T-helper 17 cell (primary cell): ENCODE measurements at regions not wholly inside any gene's neighbourhood (a gene's known extent, or its start where the extent isn't known, plus 50 kb on each side); places are given as distances from the start of the nearest gene placed in this dataset.

ENCODE experiments used
- ATAC-seq: fragments of 150-1000 bp; cut with Tn5 transposase; 2 replicates; pipeline ENCODE4 v1.10.0; 2021; ENCODE audit warnings: mild to moderate bottlenecking, moderate library complexity
- DNase-seq, 3 donors: peaks; one replicate each; pipeline versions ENCODE4 v3.0.0 to v3.0.0-alpha.2; 2020 to 2021
- H3K9me3 ChIP-seq: one replicate; pipeline ENCODE4 v1.7.0; 2013; ENCODE audit warnings: low read length, mild to moderate bottlenecking; ENCODE audit not compliant: control insufficient read depth, poor library complexity, severe bottlenecking
- H3K27ac Mint-ChIP-seq: one replicate; pipeline ENCODE4 v1.8.0; 2022; ENCODE audit warnings: mild to moderate bottlenecking, moderate library complexity, mixed read lengths
- H3K27me3 Mint-ChIP-seq: one replicate; pipeline ENCODE4 v1.8.0; 2022; ENCODE audit warnings: mixed read lengths
- H3K36me3 Mint-ChIP-seq: one replicate; pipeline ENCODE4 v1.8.0; 2022; ENCODE audit warnings: low read depth, mixed read lengths
- H3K4me1 Mint-ChIP-seq: one replicate; pipeline ENCODE4 v1.8.0; 2022; ENCODE audit warnings: mild to moderate bottlenecking, mixed read lengths
- H3K4me3 Mint-ChIP-seq: one replicate; pipeline ENCODE4 v1.8.0; 2022; ENCODE audit warnings: mild to moderate bottlenecking, moderate library complexity, mixed read lengths

GRCh38 chr6:27092316-27092692 is 155.2 kb upstream of the PRSS16 start:
- Mint-ChIP-seq H3K4me3 (peak overlapping the region; percentile 60), H3K36me3 (peaks cover 4% of the 10 kb centered on the region), H3K4me1 (peaks cover 14% of the 10 kb centered on the region), H3K27ac (no peak overlapping the region), H3K27me3 (peaks cover 72% of the 10 kb centered on the region)
- H3K9me3 ChIP-seq = peaks cover 6% of the 10 kb centered on the region
- DNase-seq (no peak), ATAC-seq (no peak)

- Mint-ChIP-seq H3K27me3 (peaks cover 62% of the 10 kb centered on the region), H3K4me1 (peaks cover 14% of the 10 kb centered on the region), H3K27ac (no peak overlapping the region), H3K36me3 (peaks cover 4% of the 10 kb centered on the region), H3K4me3 (no peak overlapping the region)
- H3K9me3 ChIP-seq = peaks cover 6% of the 10 kb centered on the region
- no peak for DNase-seq
- ATAC-seq = no peak
These were observed 151.6 kb upstream of the PRSS16 start for GRCh38 chr6:27095914-27096313.

GRCh38 chr6:27096834-27097511 is 150.5 kb upstream of the PRSS16 start:
- Mint-ChIP-seq H3K36me3 (peaks cover 4% of the 10 kb centered on the region), H3K27ac (no peak overlapping the region), H3K27me3 (peaks cover 58% of the 10 kb centered on the region), H3K4me3 (peak overlapping the region; percentile 78), H3K4me1 (peaks cover 11% of the 10 kb centered on the region)
- ATAC-seq (no peak), DNase-seq (no peak)
- H3K9me3 ChIP-seq = peaks cover 6% of the 10 kb centered on the region

GRCh38 chr6:27098956-27099355 is 148.5 kb upstream of the PRSS16 start:
- peaks cover 54% of the 10 kb centered on the region for H3K27me3 Mint-ChIP-seq

GRCh38 chr6:27100921-27101320 is 146.6 kb upstream of the PRSS16 start:
- ATAC-seq = no peak
- peaks cover 2% of the 10 kb centered on the region for H3K9me3 ChIP-seq

More at GRCh38 chr6:27098956-27099355, 148.5 kb upstream of the PRSS16 start:
- no peak overlapping the region for H3K27ac Mint-ChIP-seq
- ATAC-seq = no peak
- H3K4me1 Mint-ChIP-seq = peaks cover 9% of the 10 kb centered on the region
- no peak for DNase-seq
- peaks cover 4% of the 10 kb centered on the region for H3K36me3 Mint-ChIP-seq
- peaks cover 6% of the 10 kb centered on the region for H3K9me3 ChIP-seq
- H3K4me3 Mint-ChIP-seq = no peak overlapping the region

GRCh38 chr6:27101824-27102223 is 145.7 kb upstream of the PRSS16 start:
- H3K27ac Mint-ChIP-seq = no peak overlapping the region
- no peaks in the 10 kb centered on the region for H3K9me3 ChIP-seq
- DNase-seq (no peak), ATAC-seq (no peak)
- H3K4me3 Mint-ChIP-seq = no peak overlapping the region
- H3K36me3 Mint-ChIP-seq = peaks cover 2% of the 10 kb centered on the region
- peaks cover 4% of the 10 kb centered on the region for H3K4me1 Mint-ChIP-seq
- peaks cover 49% of the 10 kb centered on the region for H3K27me3 Mint-ChIP-seq

More at GRCh38 chr6:27100921-27101320, 146.6 kb upstream of the PRSS16 start:
- no peak for DNase-seq
- Mint-ChIP-seq H3K36me3 (peaks cover 2% of the 10 kb centered on the region), H3K4me1 (peaks cover 9% of the 10 kb centered on the region), H3K4me3 (no peak overlapping the region), H3K27ac (no peak overlapping the region), H3K27me3 (peaks cover 52% of the 10 kb centered on the region)

- peaks cover 59% of the 10 kb centered on the region for H3K27me3 Mint-ChIP-seq
- H3K36me3 Mint-ChIP-seq = no peaks in the 10 kb centered on the region
- no peak for DNase-seq
- ATAC-seq = no peak
- H3K4me3 Mint-ChIP-seq = no peak overlapping the region
- no peak overlapping the region for H3K27ac Mint-ChIP-seq
- no peaks in the 10 kb centered on the region for H3K4me1 Mint-ChIP-seq
- H3K9me3 ChIP-seq = no peaks in the 10 kb centered on the region
These were observed 141.1 kb upstream of the PRSS16 start for GRCh38 chr6:27106382-27106781.

GRCh38 chr6:27111743-27112142 is 135.8 kb upstream of the PRSS16 start:
- DNase-seq (no peak), ATAC-seq (no peak)
- H3K9me3 ChIP-seq = no peaks in the 10 kb centered on the region
- Mint-ChIP-seq H3K36me3 (peaks cover 5% of the 10 kb centered on the region), H3K4me3 (no peak overlapping the region), H3K4me1 (peaks cover 2% of the 10 kb centered on the region), H3K27ac (no peak overlapping the region), H3K27me3 (peaks cover 48% of the 10 kb centered on the region)

- H3K9me3 ChIP-seq = no peaks in the 10 kb centered on the region
- peaks cover 2% of the 10 kb centered on the region for H3K4me1 Mint-ChIP-seq
- ATAC-seq (no peak), DNase-seq (no peak)
- peaks cover 5% of the 10 kb centered on the region for H3K36me3 Mint-ChIP-seq
- H3K27ac Mint-ChIP-seq = no peak overlapping the region
- peaks cover 41% of the 10 kb centered on the region for H3K27me3 Mint-ChIP-seq
- no peak overlapping the region for H3K4me3 Mint-ChIP-seq
These were observed 134.5 kb upstream of the PRSS16 start for GRCh38 chr6:27112974-27113373.

GRCh38 chr6:27119329-27119728 is 128.2 kb upstream of the PRSS16 start:
- Mint-ChIP-seq H3K36me3 (peaks cover 2% of the 10 kb centered on the region), H3K4me1 (peaks cover 10% of the 10 kb centered on the region), H3K27me3 (peaks cover 6% of the 10 kb centered on the region), H3K4me3 (no peak overlapping the region), H3K27ac (no peak overlapping the region)
- no peak for DNase-seq
- ATAC-seq = no peak
- H3K9me3 ChIP-seq = no peaks in the 10 kb centered on the region

GRCh38 chr6:27119761-27120160 is 127.7 kb upstream of the PRSS16 start:
- no peak overlapping the region for H3K4me3 Mint-ChIP-seq
- DNase-seq (no peak), ATAC-seq (no peak)
- H3K27me3 Mint-ChIP-seq = peaks cover 2% of the 10 kb centered on the region
- peaks cover under 1% of the 10 kb centered on the region for H3K36me3 Mint-ChIP-seq
- H3K27ac Mint-ChIP-seq = no peak overlapping the region
- H3K9me3 ChIP-seq = no peaks in the 10 kb centered on the region
- H3K4me1 Mint-ChIP-seq = peaks cover 9% of the 10 kb centered on the region

- Mint-ChIP-seq H3K27me3 (no peaks in the 10 kb centered on the region), H3K27ac (no peak overlapping the region), H3K36me3 (no peaks in the 10 kb centered on the region), H3K4me1 (peaks cover 11% of the 10 kb centered on the region), H3K4me3 (no peak overlapping the region)
- ATAC-seq = no peak
- DNase-seq = no peak
- H3K9me3 ChIP-seq = no peaks in the 10 kb centered on the region
These were observed 125.9 kb upstream of the PRSS16 start for GRCh38 chr6:27121640-27122039.

GRCh38 chr6:27124252-27124657 is 123.2 kb upstream of the PRSS16 start:
- DNase-seq = no peak
- H3K4me1 Mint-ChIP-seq = peaks cover 16% of the 10 kb centered on the region
- ATAC-seq = no peak
- no peaks in the 10 kb centered on the region for H3K27me3 Mint-ChIP-seq
- no peak overlapping the region for H3K27ac Mint-ChIP-seq
- H3K36me3 Mint-ChIP-seq = no peaks in the 10 kb centered on the region
- no peak overlapping the region for H3K4me3 Mint-ChIP-seq
- no peaks in the 10 kb centered on the region for H3K9me3 ChIP-seq
